HG03354 (cell line): ENCODE measurements at regions not wholly inside any gene's neighbourhood (a gene's known extent, or its start where the extent isn't known, plus 50 kb on each side); places are given as distances from the start of the nearest gene placed in this dataset.
A peak's percentile ranks its signal among the peaks of the same experiment; 100 is the strongest.
"Not testable (repeated sequence)": the region's sequence is repeated elsewhere in the genome, so short reads cannot be mapped to it uniquely, and the experiment has no call there.

ENCODE experiments used
- ATAC-seq: cut with Tn5 transposase; IDR thresholded peaks from one replicate; pipeline ENCODE4 v1.9.1; 2021; ENCODE audit warnings: mild to moderate bottlenecking; ENCODE audit not compliant: unreplicated experiment, poor library complexity, severe bottlenecking

DNA sequence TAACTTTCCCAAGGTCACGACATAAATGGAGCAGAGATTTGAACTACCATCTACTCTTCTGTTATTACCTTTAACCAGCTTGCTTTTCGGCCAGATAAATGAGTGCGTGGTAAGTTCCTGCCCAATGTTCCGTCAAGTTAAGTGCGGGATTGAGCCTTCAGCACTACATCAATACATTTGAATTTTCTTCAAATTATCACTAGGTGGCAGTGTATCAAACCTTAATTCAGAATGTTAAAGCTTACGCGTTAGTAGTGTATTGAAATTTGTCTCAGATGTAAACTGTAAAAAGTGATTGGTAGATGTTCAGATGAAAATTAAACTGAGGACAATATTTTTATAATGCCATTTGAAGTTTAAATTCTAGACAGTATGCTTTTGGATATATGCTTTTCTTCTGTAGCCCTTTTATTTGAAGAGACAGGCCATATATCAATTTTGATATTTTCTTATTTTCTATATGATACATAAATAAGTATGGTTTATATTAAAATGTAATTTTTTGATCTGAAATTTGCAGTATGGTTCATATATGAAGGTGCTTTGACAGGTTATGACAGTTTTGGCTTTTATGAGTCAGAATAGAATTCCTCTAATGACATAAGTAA is 681.3 kb downstream of the ADCYAP1 start:
- ATAC-seq, result peak; percentile 89

DNA sequence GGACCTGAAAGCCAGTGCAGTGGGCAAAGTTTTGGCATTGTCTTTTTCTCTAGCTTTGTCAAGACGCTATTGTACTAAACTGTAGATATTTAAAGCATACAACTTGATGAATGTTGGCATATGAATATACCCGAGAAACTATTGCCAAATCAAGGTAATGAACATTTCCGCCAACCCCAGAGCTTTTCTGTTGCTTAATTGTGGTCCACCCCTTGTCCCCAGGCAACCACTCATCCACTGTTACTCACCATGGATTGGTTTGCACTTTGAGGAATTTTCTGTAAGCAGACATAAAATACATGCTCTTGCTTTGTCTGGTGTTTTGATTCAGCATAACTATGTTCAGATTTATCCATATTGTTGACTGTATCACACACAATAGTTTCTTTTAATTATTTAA is 688.4 kb downstream of the ADCYAP1 start:
- no peak for ATAC-seq

DNA sequence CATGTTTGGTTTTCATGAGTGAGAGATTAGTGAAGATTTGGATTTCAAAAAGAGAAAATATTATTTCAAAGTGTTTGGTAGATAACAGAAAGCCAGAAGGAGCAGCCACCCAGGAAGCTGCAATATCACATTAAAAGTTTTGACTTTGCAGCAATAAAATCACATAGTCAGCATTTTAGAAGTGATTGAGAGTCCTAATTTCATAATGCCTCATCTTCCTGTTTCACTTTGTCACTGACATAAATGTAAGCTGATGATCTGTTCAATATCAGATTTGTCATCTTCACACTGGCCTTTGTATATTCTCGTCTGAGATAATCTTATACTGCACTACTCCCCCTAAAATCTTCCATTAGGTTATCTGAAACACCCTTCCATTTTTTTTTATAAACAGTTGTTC is 690.5 kb downstream of the ADCYAP1 start:
- ATAC-seq, result no peak

DNA sequence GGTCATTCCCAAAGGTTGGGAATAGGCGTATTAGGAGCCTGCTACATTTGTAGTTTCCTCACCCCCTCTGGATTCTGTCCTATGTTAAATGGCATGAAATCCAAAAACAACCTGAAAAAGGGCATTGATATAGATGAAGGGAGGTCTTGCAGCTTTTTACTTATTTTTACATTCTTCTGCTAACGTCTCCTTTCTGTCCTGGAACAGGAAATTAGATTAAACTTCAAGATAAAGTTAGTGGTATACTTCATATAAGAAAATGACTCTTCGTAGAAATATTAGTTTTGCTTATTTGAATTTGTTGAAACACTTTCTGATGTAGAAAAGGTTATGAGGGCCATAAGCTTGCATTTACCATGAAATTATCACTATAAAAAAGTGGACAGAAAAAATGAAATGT is 694.5 kb downstream of the ADCYAP1 start:
- no peak for ATAC-seq

GRCh38 chr18:1604751-1605150 is 700.1 kb downstream of the ADCYAP1 start:
- ATAC-seq, result no peak

DNA sequence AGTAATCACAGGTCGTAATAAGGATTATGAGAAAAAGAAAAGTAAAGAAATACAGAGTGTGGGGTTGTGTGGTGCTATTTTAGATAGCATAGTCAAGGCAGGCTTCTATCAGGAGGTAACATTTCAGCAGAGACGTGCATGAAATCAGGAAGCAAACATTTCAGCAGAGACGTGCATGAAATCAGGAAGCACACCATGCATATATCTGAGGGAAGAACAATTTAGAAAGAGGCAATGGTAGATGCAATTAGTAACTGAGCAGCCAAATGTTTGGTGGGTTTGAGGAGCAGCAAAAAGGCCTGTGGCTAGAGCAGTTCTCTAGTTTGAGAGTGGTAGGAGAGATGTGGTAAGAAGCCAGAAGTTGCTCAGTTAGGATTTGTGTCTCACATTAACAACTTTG is 713.7 kb downstream of the ADCYAP1 start:
- ATAC-seq, result no peak

- no peak for ATAC-seq
Observed at GRCh38 chr18:1619507-1619906, 714.8 kb downstream of the ADCYAP1 start.

DNA sequence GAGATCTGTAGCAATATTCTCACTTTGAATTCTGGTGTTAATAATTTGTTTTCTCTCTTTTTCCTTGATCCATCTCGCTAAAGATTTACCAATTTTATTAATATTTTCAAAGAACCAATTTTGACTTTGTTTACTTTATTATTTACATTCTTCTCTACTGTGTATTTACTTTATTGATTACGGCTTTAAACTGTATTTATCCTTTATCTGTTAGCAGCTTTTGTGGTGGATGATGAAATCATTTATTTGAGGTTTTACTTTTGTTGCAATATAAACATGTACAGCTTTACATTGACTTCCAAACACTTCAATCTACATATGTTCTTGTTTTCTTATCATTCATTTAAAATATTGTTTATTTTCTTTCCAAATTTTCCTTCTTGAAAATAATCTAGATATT is 719.9 kb downstream of the ADCYAP1 start:
- no peak for ATAC-seq

DNA sequence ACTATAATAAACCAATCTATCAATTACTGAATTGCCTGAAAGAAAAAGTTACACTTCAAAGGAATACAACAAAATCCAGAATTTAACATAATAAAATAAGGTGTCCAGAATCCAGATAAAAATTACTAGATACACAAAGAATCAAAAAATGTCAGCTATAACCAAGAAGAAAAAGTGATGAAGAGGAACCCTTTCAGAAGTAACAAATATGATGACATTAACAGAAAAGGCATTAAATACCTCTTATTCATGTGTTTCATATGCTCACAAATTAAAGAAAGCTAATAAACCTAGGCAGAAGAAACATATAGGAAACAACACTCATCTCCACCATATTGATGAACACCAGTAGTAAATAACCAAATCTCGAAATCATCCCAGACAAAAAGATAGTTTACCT is 722.8 kb downstream of the ADCYAP1 start:
- no peak for ATAC-seq

GRCh38 chr18:1648712-1649111 is 744.0 kb downstream of the ADCYAP1 start:
- no peak for ATAC-seq

DNA sequence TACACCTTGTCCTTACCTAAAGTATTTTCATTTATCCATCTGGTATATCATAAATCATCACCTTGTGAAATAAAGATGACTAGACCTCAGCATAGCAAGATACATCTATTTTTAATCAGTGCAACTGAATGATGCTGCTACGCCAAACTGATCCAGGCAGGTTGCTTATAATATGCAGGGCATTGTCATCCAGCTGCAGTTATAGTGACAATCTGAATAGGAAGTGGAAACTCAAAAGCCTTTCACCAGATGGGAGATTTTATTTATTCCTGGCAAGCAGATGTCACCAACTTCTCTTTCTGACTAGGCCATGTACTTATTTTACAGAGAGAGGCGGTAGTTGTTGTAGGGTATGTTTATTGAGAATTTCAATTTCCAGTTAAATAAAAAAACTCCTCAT is 747.3 kb downstream of the ADCYAP1 start:
- no peak for ATAC-seq

DNA sequence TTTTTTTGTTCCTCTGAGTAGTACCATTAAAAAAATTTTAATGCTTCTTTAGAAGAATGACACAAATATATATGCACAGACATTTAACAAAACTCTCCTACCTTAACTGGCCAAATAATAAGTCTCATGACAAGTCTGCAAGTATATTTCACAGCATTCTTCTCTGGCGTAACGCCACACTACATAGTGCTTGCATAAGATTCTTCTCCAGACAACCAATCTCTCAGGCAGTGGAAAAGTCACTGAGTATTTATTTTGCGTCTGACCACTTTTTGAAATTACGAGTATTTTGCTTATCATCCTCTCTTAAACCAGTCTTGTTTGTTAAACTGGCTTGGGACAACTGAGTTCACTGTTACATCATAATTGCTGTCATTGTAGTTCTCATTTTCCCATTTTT is 749.2 kb downstream of the ADCYAP1 start:
- ATAC-seq, result no peak

DNA sequence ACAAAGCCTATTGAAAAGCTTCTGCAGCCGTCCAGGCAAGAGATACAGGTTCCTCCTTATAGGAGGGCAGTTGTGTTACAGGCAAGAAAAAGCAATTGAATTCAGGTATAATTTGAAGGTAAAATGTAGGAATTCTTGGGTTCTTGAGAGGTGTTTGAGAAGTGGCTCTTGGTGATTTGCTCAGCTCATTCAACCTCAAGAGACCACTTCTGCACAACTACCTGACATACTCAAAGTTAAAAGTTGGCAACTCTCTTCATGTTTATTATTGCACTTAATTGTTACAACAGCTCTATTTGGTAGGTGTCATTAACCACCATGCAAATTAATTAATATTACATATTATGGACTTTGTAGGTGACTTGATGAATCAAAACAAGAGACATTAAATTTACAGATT is 753.2 kb downstream of the ADCYAP1 start:
- no peak for ATAC-seq

- ATAC-seq, result no peak
Observed at GRCh38 chr18:1658908-1659566, 754.4 kb downstream of the ADCYAP1 start.

- peak; percentile 89 for ATAC-seq
Observed at GRCh38 chr18:1663879-1664705, 759.4 kb downstream of the ADCYAP1 start.

DNA sequence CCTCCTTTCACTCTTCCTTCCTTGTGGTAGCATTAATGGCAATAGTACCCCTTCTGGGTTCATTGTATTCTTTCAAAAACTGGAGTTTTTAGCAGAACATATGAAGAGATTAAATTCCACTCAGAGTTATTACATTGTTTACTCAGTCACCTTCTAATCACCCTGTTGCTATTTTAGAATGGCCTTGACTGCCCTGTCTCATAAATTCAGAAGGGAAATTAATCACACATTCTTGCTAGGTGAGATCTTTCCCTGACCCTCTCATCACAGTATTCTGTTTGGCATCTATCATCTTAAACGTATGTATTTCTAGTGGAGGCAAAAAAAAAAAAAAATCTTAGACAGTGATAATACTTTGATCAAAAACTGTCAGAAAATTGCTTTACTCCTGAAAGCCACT is 760.4 kb downstream of the ADCYAP1 start:
- no peak for ATAC-seq

DNA sequence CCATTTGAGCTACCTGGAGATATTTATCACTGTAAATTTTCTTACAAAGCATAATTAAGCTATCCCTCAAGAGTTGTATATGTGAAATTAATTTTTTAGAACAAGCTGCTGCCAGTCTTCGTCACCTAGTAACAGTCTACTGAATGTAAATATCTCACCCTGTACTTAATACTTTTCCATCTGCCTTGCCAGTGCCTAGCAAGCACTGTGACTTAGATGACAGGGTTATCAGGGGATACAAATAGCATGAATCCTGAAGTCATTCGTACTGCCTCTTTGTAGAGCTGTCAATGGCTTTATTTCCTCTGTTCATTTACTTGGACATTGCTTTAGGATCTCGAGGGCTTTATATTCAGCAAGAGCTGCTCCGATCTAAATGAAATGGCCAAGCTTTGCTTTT is 763.6 kb downstream of the ADCYAP1 start:
- ATAC-seq, result no peak

GRCh38 chr18:1671710-1672109 is 767.0 kb downstream of the ADCYAP1 start:
- ATAC-seq, result not testable (repeated sequence)

DNA sequence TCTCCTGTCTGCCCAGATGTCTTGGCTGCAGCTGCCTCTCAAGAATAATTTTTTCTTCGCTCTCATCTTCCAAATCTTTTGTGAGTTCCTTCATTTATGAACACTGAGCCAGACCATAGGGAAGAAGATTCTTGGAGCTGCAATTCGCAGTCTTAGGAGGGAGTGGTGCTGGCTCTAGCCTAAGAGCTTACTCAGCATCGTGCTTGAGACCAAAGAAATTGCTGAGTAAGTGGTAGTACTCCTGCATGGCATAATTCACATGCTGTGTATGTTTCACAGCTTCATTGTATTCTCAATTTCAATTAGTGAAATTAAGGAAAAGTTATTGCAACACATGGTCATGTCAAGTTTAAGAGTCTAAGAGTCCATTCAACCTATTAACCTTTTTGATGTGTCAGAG is 771.7 kb downstream of the ADCYAP1 start:
- ATAC-seq, result no peak

- ATAC-seq, result no peak
Observed at GRCh38 chr18:1680108-1680507, 775.4 kb downstream of the ADCYAP1 start.

DNA sequence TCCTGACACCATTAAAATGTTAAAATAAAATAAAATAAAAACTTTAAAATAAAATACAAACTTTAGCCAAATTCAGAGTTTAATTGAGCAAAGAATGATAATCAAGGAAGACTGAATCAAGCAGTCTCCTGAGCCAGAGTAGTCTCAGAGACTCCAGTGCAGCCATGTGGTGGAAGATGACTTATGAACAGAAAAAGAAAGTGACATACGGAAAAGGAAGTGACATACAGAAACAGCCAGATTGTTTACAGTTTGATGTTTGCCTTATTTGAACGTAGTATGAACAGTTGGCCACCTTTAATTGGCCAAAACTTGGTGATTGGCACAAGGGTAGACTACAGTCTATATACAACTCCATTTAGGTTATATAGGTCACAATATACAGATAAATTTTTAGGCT is 787.2 kb downstream of the ADCYAP1 start:
- no peak for ATAC-seq
